ENCODE measurements at regions not wholly inside any gene's neighbourhood (a gene's known extent, or its start where the extent isn't known, plus 50 kb on each side); places are given as distances from the start of the nearest gene placed in this dataset.

- Histone ChIP-seq H3K36me3 (ENCODE audit: control insufficient read depth, insufficient read depth, low read length) (no peaks in the 10 kb centered on the region), H3K4me3 (ENCODE audit: low read depth, low read length) (no peak overlapping the region), H3K27me3 (ENCODE audit: control insufficient read depth, insufficient read depth, low read length) (no peaks in the 10 kb centered on the region)
- no peak for TF ChIP-seq CTCF (IDR thresholded peaks at IDR 0.05; ENCODE audit: insufficient read depth, low read depth, low read length)
- ChIA-PET CTCF (no interaction called here), POLR2A (no interaction called here)
- no peak for DNase-seq (ENCODE audit: low read depth)
Observed at GRCh38 chr15:92315144-92315543, 78.5 kb upstream of the ST8SIA2 start.

GRCh38 chr15:92315595-92316211 is 78.0 kb upstream of the ST8SIA2 start:
- no peaks in the 10 kb centered on the region for H3K36me3 ChIP-seq (ENCODE audit: control insufficient read depth, insufficient read depth, low read length)
- DNase-seq (ENCODE audit: low read depth), result no peak
- CTCF ChIA-PET, result no interaction called here
- POLR2A ChIA-PET, result no interaction called here
- no peak for TF ChIP-seq CTCF (IDR thresholded peaks at IDR 0.05; ENCODE audit: insufficient read depth, low read depth, low read length)
- no peaks in the 10 kb centered on the region for H3K27me3 ChIP-seq (ENCODE audit: control insufficient read depth, insufficient read depth, low read length)
- H3K4me3 ChIP-seq (ENCODE audit: low read depth, low read length), result no peak overlapping the region

- Histone ChIP-seq H3K36me3 (ENCODE audit: control insufficient read depth, insufficient read depth, low read length) (no peaks in the 10 kb centered on the region), H3K4me3 (ENCODE audit: low read depth, low read length) (no peak overlapping the region), H3K27me3 (ENCODE audit: control insufficient read depth, insufficient read depth, low read length) (no peaks in the 10 kb centered on the region)
- POLR2A ChIA-PET, result no interaction called here
- DNase-seq (ENCODE audit: low read depth), result no peak
- no peak for TF ChIP-seq CTCF (IDR thresholded peaks at IDR 0.05; ENCODE audit: insufficient read depth, low read depth, low read length)
- CTCF ChIA-PET, result no interaction called here
Observed at GRCh38 chr15:92316586-92317295, 76.9 kb upstream of the ST8SIA2 start.

- DNase-seq (ENCODE audit: low read depth), result no peak
- H3K4me3 ChIP-seq (ENCODE audit: low read depth, low read length), result no peak overlapping the region
- POLR2A ChIA-PET, result no interaction called here
- TF ChIP-seq CTCF (IDR thresholded peaks at IDR 0.05; ENCODE audit: insufficient read depth, low read depth, low read length), result no peak
- no peaks in the 10 kb centered on the region for H3K27me3 ChIP-seq (ENCODE audit: control insufficient read depth, insufficient read depth, low read length)
- CTCF ChIA-PET, result no interaction called here
- no peaks in the 10 kb centered on the region for H3K36me3 ChIP-seq (ENCODE audit: control insufficient read depth, insufficient read depth, low read length)
Observed at GRCh38 chr15:92320012-92320699, 73.5 kb upstream of the ST8SIA2 start.

GRCh38 chr15:92322566-92323355 is 70.9 kb upstream of the ST8SIA2 start:
- no peaks in the 10 kb centered on the region for H3K27me3 ChIP-seq (ENCODE audit: control insufficient read depth, insufficient read depth, low read length)
- H3K4me3 ChIP-seq (ENCODE audit: low read depth, low read length), result no peak overlapping the region
- POLR2A ChIA-PET, result no interaction called here
- DNase-seq (ENCODE audit: low read depth), result no peak
- TF ChIP-seq CTCF (IDR thresholded peaks at IDR 0.05; ENCODE audit: insufficient read depth, low read depth, low read length), result no peak
- CTCF ChIA-PET, result no interaction called here
- H3K36me3 ChIP-seq (ENCODE audit: control insufficient read depth, insufficient read depth, low read length), result no peaks in the 10 kb centered on the region

Measured in BJ (cell line).